OCI-LY7 (cell line): ENCODE measurements at regions not wholly inside any gene's neighbourhood (a gene's known extent, or its start where the extent isn't known, plus 50 kb on each side); places are given as distances from the start of the nearest gene placed in this dataset.

Source experiments
- BruUV-seq: library from RNA; stranded (reverse); fragments of 400-500 nt; replicated peaks from 2 replicates; lab custom pipeline; 2021; lab: Mats Ljungman, UMichigan
- CTCF ChIA-PET: fragments of 300-600 bp; sonication (Branson Sonifier 250); formaldehyde crosslinking; loops from one replicate; lab custom pipeline; 2022; ENCODE audit warnings: antibody characterized with exemption; ENCODE audit not compliant: unreplicated experiment; lab: Charles Lee
- POLR2A ChIA-PET: fragments of 300-600 bp; sonication (Branson Sonifier 250); formaldehyde crosslinking; loops from one replicate; lab custom pipeline; 2022; ENCODE audit warnings: antibody characterized with exemption; lab: Charles Lee
- DNase-seq: peaks from one replicate; pipeline ENCODE4 v3.0.0-alpha.2; 2015; ENCODE audit warnings: low spot score
- H2AFZ ChIP-seq: fragments of 200-600 bp; sonication (generic), shearing (Covaris generic); 2 replicates; pipeline ENCODE4 v1.6.1; 2014; ENCODE audit warnings: mild to moderate bottlenecking, antibody characterized with exemption, low read length, moderate library complexity
- H3K27ac ChIP-seq: fragments of 200-600 bp; sonication (generic); 2 replicates; pipeline ENCODE4 v1.5.1; 2014; ENCODE audit warnings: mixed run types, low read depth, mild to moderate bottlenecking, moderate library complexity, low read length, inconsistent platforms; ENCODE audit not compliant: poor library complexity, severe bottlenecking
- H3K36me3 ChIP-seq: fragments of 200-600 bp; sonication (generic); 2 replicates; pipeline ENCODE4 v1.6.1; 2014; ENCODE audit warnings: mild to moderate bottlenecking, antibody characterized with exemption, low read length, moderate library complexity, mixed read lengths; ENCODE audit not compliant: insufficient read depth
- H3K4me1 ChIP-seq: fragments of 200-600 bp; sonication (generic); 2 replicates; pipeline ENCODE4 v1.5.1; 2014; ENCODE audit warnings: mild to moderate bottlenecking, low read length; ENCODE audit not compliant: insufficient read depth, poor library complexity, severe bottlenecking
- H3K4me2 ChIP-seq: fragments of 200-600 bp; sonication (generic); 2 replicates; pipeline ENCODE4 v1.6.1; 2014; ENCODE audit warnings: mild to moderate bottlenecking, low read length
- H3K4me3 ChIP-seq: fragments of 200-600 bp; sonication (generic); 2 replicates; pipeline ENCODE4 v1.5.1; 2014; ENCODE audit warnings: mild to moderate bottlenecking, low read depth, low read length; ENCODE audit not compliant: poor library complexity, severe bottlenecking
- H3K79me2 ChIP-seq: fragments of 200-600 bp; sonication (generic); 2 replicates; pipeline ENCODE4 v1.6.1; 2016; ENCODE audit warnings: low read depth, mild to moderate bottlenecking, low read length, moderate library complexity, mixed read lengths; ENCODE audit not compliant: insufficient read depth
- H3K9me2 ChIP-seq: fragments of 200-600 bp; sonication (generic); 2 replicates; pipeline ENCODE4 v1.6.1; 2016; ENCODE audit warnings: mild to moderate bottlenecking, low read length, mixed read lengths; ENCODE audit not compliant: insufficient read depth
- H3K9me3 ChIP-seq: fragments of 200-600 bp; sonication (generic); 2 replicates; pipeline ENCODE4 v1.6.1; 2014; ENCODE audit warnings: mild to moderate bottlenecking, mixed run types, low read length, mixed read lengths
- H4K20me1 ChIP-seq: fragments of 200-600 bp; sonication (generic); 2 replicates; pipeline ENCODE4 v1.6.1; 2014; ENCODE audit warnings: mild to moderate bottlenecking, antibody characterized with exemption, low read length, moderate library complexity, mixed read lengths; ENCODE audit not compliant: insufficient read depth
- CTCF ChIP-seq: fragments of 200-600 bp; sonication (generic); conservative IDR thresholded peaks from 2 replicates; pipeline ENCODE4 v1.5.1; 2014; ENCODE audit warnings: mild to moderate bottlenecking, antibody characterized with exemption, low read length, moderate library complexity, mixed read lengths
- EZH2phosphoT487 ChIP-seq: fragments of 200-600 bp; sonication (generic); IDR thresholded peaks from 2 replicates; pipeline ENCODE4 v1.6.1; 2018; ENCODE audit warnings: low read depth, borderline replicate concordance, mild to moderate bottlenecking, mixed run types, antibody characterized with exemption, low read length, moderate library complexity, mixed read lengths
- intact Hi-C: fragments of 100-400 bp; cut with micrococcal nuclease; formaldehyde crosslinking; loops from one replicate; pipeline ENCODE4 v1.10.0; 2022; ENCODE audit not compliant: unreplicated experiment

GRCh38 chr4:179307297-179308136 is 1865.3 kb upstream of the AGA start:
- no peaks in the 10 kb centered on the region for H3K36me3 ChIP-seq
- H3K4me3 ChIP-seq: no peak overlapping the region
- H3K27ac ChIP-seq: no peak overlapping the region
- no peaks in the 10 kb centered on the region for H3K9me2 ChIP-seq
- TF ChIP-seq CTCF: peak; percentile 83
- TF ChIP-seq EZH2phosphoT487: no peak
- DNase-seq: peak; percentile 55
- intact Hi-C loops: loop anchor here (5.0 kb wide), 1 partner anchor 345 kb away; no protein-coding TSS in a partner anchor
- POLR2A ChIA-PET: interaction anchor here (0.6 kb wide), 1 partner anchor 1615 kb away, joined by 3 read pairs; no protein-coding TSS in a partner anchor
- no peak overlapping the region for H3K4me2 ChIP-seq
- no peaks in the 10 kb centered on the region for H3K79me2 ChIP-seq
- H4K20me1 ChIP-seq: no peaks in the 10 kb centered on the region
- H3K9me3 ChIP-seq: no peaks in the 10 kb centered on the region
- BruUV-seq: no TSS peak
- CTCF ChIA-PET: no interaction called here
- H3K4me1 ChIP-seq: no peaks in the 10 kb centered on the region
- no peak overlapping the region for H2AFZ ChIP-seq

GRCh38 chr4:179313823-179314222 is 1871.6 kb upstream of the AGA start:
- Histone ChIP-seq H3K79me2 (no peaks in the 10 kb centered on the region), H3K9me2 (no peaks in the 10 kb centered on the region), H4K20me1 (no peaks in the 10 kb centered on the region), H3K36me3 (no peaks in the 10 kb centered on the region), H3K4me2 (no peak overlapping the region), H3K4me1 (no peaks in the 10 kb centered on the region), H3K4me3 (no peak overlapping the region), H3K27ac (no peak overlapping the region), H2AFZ (no peak overlapping the region), H3K9me3 (no peaks in the 10 kb centered on the region)
- TF ChIP-seq EZH2phosphoT487: no peak
- TF ChIP-seq CTCF: no peak
- ChIA-PET POLR2A (no interaction called here), CTCF (no interaction called here)
- no peak for DNase-seq
- intact Hi-C loops: no loop called here
- BruUV-seq: no TSS peak

- Histone ChIP-seq H3K4me2 (no peak overlapping the region), H3K36me3 (no peaks in the 10 kb centered on the region), H3K27ac (no peak overlapping the region), H3K79me2 (no peaks in the 10 kb centered on the region), H3K4me3 (no peak overlapping the region), H4K20me1 (no peaks in the 10 kb centered on the region), H3K9me2 (no peaks in the 10 kb centered on the region), H3K9me3 (no peaks in the 10 kb centered on the region), H3K4me1 (no peaks in the 10 kb centered on the region), H2AFZ (no peak overlapping the region)
- BruUV-seq: no TSS peak
- intact Hi-C loops: no loop called here
- no peak for DNase-seq
- TF ChIP-seq CTCF (no peak), EZH2phosphoT487 (no peak)
- CTCF ChIA-PET: no interaction called here
- POLR2A ChIA-PET: no interaction called here
Measured at GRCh38 chr4:179325181-179325580, 1882.9 kb upstream of the AGA start.
